ENCODE measurements at regions not wholly inside any gene's neighbourhood (a gene's known extent, or its start where the extent isn't known, plus 50 kb on each side); places are given as distances from the start of the nearest gene placed in this dataset.

DNA sequence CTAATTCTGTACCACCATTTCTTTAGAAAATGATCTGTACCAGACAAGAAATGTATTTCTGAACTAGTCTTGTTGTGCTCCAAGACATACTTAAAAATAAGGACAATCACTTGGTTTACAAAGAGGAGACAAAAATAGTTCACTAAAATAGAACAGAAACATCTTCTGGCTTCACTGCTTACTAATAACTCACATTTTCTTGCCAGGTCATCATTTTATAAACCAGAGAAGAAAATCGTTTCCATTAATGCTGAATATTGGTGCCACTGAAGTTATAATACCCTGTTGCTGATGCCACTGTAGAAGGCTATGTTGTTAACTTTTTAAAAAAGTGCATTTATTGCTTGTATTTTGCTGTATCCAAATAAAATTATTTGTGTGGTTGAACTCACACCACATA, 94.8 kb upstream of the ZNF236 start:
- DNase-seq (ENCODE audit: low spot score), result no peak
- in situ Hi-C loops (cut with MboI; ENCODE audit: low sequenced_read_pairs, unreplicated experiment), result no loop called here
- TF ChIP-seq, protein P1, sequence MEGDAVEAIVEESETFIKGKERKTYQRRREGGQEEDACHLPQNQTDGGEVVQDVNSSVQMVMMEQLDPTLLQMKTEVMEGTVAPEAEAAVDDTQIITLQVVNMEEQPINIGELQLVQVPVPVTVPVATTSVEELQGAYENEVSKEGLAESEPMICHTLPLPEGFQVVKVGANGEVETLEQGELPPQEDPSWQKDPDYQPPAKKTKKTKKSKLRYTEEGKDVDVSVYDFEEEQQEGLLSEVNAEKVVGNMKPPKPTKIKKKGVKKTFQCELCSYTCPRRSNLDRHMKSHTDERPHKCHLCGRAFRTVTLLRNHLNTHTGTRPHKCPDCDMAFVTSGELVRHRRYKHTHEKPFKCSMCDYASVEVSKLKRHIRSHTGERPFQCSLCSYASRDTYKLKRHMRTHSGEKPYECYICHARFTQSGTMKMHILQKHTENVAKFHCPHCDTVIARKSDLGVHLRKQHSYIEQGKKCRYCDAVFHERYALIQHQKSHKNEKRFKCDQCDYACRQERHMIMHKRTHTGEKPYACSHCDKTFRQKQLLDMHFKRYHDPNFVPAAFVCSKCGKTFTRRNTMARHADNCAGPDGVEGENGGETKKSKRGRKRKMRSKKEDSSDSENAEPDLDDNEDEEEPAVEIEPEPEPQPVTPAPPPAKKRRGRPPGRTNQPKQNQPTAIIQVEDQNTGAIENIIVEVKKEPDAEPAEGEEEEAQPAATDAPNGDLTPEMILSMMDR (IDR thresholded peaks at IDR 0.05; ENCODE audit: borderline replicate concordance, control extremely low read depth, extremely low read depth, insufficient read depth, missing control alignments), result no peak

DNA sequence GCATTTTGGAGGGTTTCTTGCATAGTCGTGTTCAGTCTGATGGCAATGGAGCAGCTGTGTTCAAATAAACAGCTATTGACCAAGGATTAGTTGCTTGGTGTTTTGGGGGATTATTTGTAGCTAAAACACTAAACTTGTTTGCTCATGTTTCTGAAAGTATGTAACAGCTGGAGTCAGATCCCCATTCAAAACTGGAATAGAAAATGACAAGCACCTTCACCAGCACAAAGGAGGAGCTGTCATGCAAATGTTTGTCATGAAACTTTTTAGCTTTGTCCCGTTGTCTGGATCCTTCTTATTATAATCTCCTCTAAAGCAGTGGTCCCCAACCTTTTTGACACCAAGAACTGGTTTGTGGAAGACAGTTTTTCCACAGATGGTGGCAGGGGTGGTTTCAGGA, 96.9 kb upstream of the ZNF236 start:
- in situ Hi-C loops (cut with MboI; ENCODE audit: low sequenced_read_pairs, unreplicated experiment), result no loop called here
- TF ChIP-seq, protein P1 (IDR thresholded peaks at IDR 0.05; ENCODE audit: borderline replicate concordance, control extremely low read depth, extremely low read depth, insufficient read depth, missing control alignments), result no peak
- no peak for DNase-seq (ENCODE audit: low spot score)

DNA sequence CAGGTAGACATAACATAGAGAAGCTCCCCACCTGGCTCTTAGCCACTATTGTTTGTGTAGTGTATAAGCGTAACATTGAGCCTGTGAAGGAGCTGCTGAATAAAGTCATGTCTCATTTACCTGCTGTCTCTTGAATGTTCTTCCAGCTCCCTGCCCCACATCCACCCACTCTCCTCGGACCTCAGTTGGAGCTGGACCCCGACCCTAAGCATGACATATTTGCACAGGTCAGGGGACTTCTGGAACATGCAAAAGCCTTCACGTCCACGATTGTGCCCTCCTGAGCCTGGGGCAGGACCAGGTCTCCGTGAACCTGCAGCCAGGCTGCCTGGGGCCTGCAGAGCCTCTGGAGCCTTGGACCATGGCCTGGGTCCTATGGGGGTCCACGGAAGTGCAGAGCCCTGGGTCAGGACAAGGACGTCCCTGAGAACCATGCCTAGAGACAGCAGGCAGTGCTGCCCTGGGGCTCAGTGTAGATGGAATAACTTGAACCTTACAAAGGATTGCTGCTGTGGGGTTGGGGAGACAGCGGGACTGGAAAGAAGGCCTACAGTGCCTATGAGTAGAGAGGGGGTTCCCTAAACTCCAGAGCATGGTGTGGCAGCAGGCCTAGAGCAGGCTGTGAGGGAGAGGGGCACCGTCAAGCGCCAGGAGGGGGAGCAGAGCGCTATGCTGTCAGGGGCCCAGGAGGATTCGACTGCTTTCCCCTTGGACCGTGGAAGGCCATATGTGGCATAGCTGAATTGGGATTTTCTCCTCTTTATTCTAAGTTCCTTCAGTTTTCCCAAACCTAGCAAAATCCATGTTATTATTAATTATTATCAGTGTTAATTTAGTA, 99.9 kb upstream of the ZNF236 start:
- in situ Hi-C loops (cut with MboI; ENCODE audit: low sequenced_read_pairs, unreplicated experiment), result no loop called here
- DNase-seq (ENCODE audit: low spot score), result no peak
- TF ChIP-seq, protein P1 (IDR thresholded peaks at IDR 0.05; ENCODE audit: borderline replicate concordance, control extremely low read depth, extremely low read depth, insufficient read depth, missing control alignments), result no peak

DNA sequence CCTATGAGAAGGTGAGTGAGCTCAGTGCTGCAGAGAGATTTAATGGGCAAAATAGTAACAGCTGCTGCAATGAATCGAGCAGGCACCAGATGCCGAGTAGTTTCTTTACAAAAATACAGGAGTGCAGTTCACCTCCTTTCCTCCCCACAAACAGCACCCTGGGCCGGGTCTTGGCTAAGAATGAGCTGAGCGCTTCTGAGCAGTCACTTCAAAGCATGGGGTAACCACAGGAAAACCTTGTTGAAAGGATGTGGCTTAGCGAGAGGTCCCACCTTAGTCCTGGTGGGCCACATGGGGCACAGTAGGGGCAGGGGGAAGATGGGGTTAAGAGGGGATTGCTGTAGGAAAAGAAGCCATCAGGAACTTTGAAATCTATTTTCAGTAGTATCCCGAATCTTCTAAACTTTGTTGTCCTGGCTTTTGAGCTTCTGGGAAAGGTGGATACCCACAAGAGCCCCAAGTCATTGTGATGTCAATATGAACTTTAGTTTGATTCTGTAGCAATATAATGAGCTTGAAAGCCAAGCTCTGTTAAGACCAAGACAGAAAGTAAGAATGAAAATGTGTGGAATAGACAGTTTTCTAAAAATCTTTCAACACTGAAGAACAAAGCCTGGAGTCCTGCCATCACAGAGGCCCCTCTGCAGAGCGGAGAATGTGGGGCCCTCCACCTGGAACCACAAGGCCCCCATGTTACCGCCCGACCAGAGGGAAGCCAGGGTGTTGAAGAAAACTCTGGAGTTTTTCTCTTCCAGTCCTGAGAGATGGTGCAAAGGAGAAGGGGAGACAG, 101.0 kb upstream of the ZNF236 start:
- TF ChIP-seq, protein P1 (IDR thresholded peaks at IDR 0.05; ENCODE audit: borderline replicate concordance, control extremely low read depth, extremely low read depth, insufficient read depth, missing control alignments), result no peak
- in situ Hi-C loops (cut with MboI; ENCODE audit: low sequenced_read_pairs, unreplicated experiment), result no loop called here
- DNase-seq (ENCODE audit: low spot score), result no peak

DNA sequence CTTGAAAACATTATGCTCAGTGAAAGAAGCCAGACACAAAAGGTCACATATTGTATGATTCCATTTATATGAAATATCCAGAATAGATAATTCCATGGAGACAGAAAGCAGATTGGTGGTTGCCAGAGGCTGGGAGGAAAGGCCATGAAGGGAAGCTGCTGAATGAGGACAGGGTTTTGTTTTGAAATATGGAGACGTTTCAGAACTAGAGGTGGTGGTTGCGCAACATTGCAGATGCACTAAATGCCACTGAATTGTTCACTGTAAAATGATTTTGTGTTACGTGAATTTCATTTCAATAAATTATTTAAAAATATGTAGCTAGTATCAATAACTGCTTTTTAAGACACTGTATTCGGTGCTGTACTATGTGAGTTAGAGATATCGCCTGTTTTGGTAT, 101.7 kb upstream of the ZNF236 start:
- TF ChIP-seq, protein P1 (IDR thresholded peaks at IDR 0.05; ENCODE audit: borderline replicate concordance, control extremely low read depth, extremely low read depth, insufficient read depth, missing control alignments), result no peak
- no peak for DNase-seq (ENCODE audit: low spot score)
- in situ Hi-C loops (cut with MboI; ENCODE audit: low sequenced_read_pairs, unreplicated experiment), result no loop called here

DNA sequence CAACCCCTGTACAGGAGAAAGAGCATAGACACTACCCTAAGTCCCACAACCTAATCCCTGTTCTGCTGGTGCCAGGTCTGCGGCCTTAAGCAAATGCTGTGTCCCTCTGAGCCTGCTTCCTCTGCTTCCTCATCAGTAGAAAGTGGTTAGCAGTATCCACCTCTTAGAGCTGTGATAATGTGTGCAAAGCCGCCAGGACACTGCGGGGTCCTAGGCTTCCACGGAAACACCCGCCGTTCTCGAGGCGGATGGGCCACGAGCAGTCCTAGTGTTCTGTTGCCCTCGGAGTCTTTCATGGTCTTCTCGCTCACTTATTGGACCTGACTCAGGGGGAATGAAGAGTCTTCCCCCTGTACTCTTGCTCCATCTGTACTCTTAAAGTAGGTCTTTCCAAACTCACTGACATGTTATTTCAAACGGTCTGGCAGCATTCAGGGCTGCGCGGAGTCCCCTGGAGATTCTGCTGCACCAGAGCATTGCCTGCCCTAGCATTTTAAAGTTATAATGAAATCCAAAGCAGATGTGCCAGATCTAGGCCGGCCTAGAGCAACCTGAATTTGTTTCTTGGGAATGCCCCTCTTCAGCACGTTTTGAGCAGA, 107.2 kb upstream of the ZNF236 start:
- TF ChIP-seq, protein P1 (IDR thresholded peaks at IDR 0.05; ENCODE audit: borderline replicate concordance, control extremely low read depth, extremely low read depth, insufficient read depth, missing control alignments), result no peak
- in situ Hi-C loops (cut with MboI; ENCODE audit: low sequenced_read_pairs, unreplicated experiment), result no loop called here
- DNase-seq (ENCODE audit: low spot score), result no peak

Data from GM13976 (cell line).